Stimulated activated CD4-positive, alpha-beta T cell treated with anti-CD3 and anti-CD28 coated beads, Interleukin-4, amount 100 ng/mL, for 48 hours (primary cell): ENCODE measurements at regions not wholly inside any gene's neighbourhood (a gene's known extent, or its start where the extent isn't known, plus 50 kb on each side); places are given as distances from the start of the nearest gene placed in this dataset.
"Not testable (repeated sequence)": the region's sequence is repeated elsewhere in the genome, so short reads cannot be mapped to it uniquely, and the experiment has no call there.

Source experiments
- DNase-seq, 2 donors: peaks; one replicate each; pipeline ENCODE4 v3.0.0-alpha.2; 2020; ENCODE audit warnings: low read depth in 2 of 2

GRCh38 chr4:71209161-71209560 lies 129.7 kb upstream of the SLC4A4 start:
- DNase-seq: no peak

- DNase-seq: no peak
Observed at GRCh38 chr4:71210823-71211222, 128.0 kb upstream of the SLC4A4 start.

GRCh38 chr4:71211748-71212147 lies 127.1 kb upstream of the SLC4A4 start:
- DNase-seq: no peak

GRCh38 chr4:71212216-71212615 lies 126.6 kb upstream of the SLC4A4 start:
- no peak for DNase-seq

- no peak for DNase-seq
Observed at GRCh38 chr4:71214578-71214977, 124.2 kb upstream of the SLC4A4 start.

- DNase-seq: no peak
Observed at GRCh38 chr4:71216316-71216959, 122.4 kb upstream of the SLC4A4 start.

- DNase-seq: no peak
Observed at GRCh38 chr4:71217688-71218087, 121.1 kb upstream of the SLC4A4 start.

GRCh38 chr4:71220848-71221247 lies 118.0 kb upstream of the SLC4A4 start:
- DNase-seq: not testable (repeated sequence)

GRCh38 chr4:71221510-71222466 lies 117.0 kb upstream of the SLC4A4 start:
- no peak for DNase-seq

- DNase-seq: no peak
Observed at GRCh38 chr4:71222661-71223060, 116.2 kb upstream of the SLC4A4 start.

GRCh38 chr4:71229477-71230270 lies 109.1 kb upstream of the SLC4A4 start:
- no peak for DNase-seq

- DNase-seq: no peak
Observed at GRCh38 chr4:71230271-71231128, 108.3 kb upstream of the SLC4A4 start.

- no peak for DNase-seq
Observed at GRCh38 chr4:71231129-71232055, 107.4 kb upstream of the SLC4A4 start.

- DNase-seq: no peak
Observed at GRCh38 chr4:71232056-71232430, 106.8 kb upstream of the SLC4A4 start.

- no peak for DNase-seq
Observed at GRCh38 chr4:71232846-71233245, 106.0 kb upstream of the SLC4A4 start.

- DNase-seq: no peak
Observed at GRCh38 chr4:71235311-71236201, 103.3 kb upstream of the SLC4A4 start.

- no peak for DNase-seq
Observed at GRCh38 chr4:71236226-71236625, 102.6 kb upstream of the SLC4A4 start.

- no peak for DNase-seq
Observed at GRCh38 chr4:71237641-71238040, 101.2 kb upstream of the SLC4A4 start.

GRCh38 chr4:71239365-71239764 lies 99.5 kb upstream of the SLC4A4 start:
- no peak for DNase-seq
